ENCODE measurements at regions not wholly inside any gene's neighbourhood (a gene's known extent, or its start where the extent isn't known, plus 50 kb on each side); places are given as distances from the start of the nearest gene placed in this dataset.
"Not testable (repeated sequence)": the region's sequence is repeated elsewhere in the genome, so short reads cannot be mapped to it uniquely, and the experiment has no call there.

- no peak for DNase-seq
Measured at GRCh38 chr10:120205368-120206018, 251.5 kb upstream of the PLPP4 start.

- no peak for DNase-seq
Measured at GRCh38 chr10:120208488-120208887, 248.5 kb upstream of the PLPP4 start.

- DNase-seq: peak; percentile 9 to 49
Measured at GRCh38 chr10:120209124-120209762, 247.8 kb upstream of the PLPP4 start.

GRCh38 chr10:120212275-120212674 is 244.8 kb upstream of the PLPP4 start:
- no peak for DNase-seq

- DNase-seq: not testable (repeated sequence)
Measured at GRCh38 chr10:120213283-120213682, 243.7 kb upstream of the PLPP4 start.

GRCh38 chr10:120217736-120218135 is 239.3 kb upstream of the PLPP4 start:
- peak; percentile 37 to 67 for DNase-seq

DNA sequence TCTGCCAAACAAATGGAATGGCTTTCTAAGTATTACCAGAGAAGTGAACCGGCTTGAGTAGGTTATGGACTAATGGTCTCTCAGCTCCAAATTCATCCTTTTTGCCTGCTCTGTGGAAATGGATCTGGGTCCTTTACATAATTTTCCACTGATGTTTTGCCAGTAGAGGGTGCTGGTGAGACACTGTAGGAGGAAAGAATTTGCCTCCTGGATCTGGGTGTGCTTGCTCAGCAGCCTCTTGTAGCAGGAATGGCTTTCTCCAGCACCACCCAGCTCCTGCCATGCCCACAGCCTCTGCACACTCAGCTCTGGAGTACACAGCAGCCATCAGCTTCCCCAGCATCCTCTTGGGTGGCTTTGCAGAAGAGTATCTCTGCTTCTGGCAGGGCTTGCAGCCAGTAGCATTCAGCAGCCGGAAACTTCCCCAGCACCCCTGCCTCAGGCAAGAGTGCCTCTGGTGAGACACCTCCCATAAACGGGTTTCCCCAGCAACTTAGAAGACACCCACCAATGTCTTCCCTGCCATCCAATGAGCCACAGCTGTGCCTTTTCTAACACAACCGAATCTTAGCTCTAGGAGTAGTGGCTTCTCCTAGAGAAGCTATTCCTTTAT is 235.0 kb upstream of the PLPP4 start:
- DNase-seq: peak; percentile 6 to 52

DNA sequence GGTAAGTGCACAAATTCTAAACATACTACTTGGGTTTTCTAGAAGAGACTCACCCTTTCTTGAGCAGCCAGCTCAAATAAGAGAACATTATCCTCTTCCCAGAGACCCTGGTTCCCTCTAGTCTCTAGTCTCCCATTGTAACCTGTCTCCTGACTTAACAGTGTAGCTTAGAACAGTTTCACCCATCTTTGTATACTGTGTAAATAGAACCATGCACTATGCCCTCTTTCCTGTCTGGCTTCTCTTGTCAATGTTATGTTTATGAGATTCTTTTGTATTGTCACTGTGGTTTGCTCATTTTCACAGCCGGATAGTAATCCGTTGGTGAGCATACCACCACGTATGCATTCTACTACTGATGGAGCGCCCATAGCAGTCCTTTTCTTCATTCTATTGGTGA is 227.4 kb upstream of the PLPP4 start:
- no peak for DNase-seq

GRCh38 chr10:120239695-120240094 is 217.3 kb upstream of the PLPP4 start:
- not testable (repeated sequence) for DNase-seq

- no peak for DNase-seq
Measured at GRCh38 chr10:120251821-120252442, 205.1 kb upstream of the PLPP4 start.

DNA sequence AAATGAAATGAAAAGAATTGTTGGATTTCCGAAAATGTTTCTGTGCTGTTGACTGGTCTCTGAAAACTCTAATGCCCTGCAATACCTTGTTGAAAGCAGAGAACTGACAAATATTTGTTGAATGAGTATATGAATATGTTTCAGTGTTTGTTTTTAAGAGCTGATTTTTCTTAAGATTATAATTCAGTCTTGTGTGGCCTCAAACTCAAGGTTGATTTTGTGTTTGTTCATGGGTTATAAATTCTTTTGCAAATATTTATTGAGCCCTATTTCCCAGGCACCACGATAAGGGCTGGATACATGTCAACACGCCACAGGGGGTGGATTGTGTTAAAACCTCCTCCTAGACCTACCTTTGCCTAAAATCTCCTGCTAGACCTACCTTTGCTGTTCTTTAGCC is 203.9 kb upstream of the PLPP4 start:
- DNase-seq: no peak

- DNase-seq: peak; percentile 18 to 75
Measured at GRCh38 chr10:120260456-120260855, 196.6 kb upstream of the PLPP4 start.

GRCh38 chr10:120262857-120263547 is 194.0 kb upstream of the PLPP4 start:
- no peak for DNase-seq

DNA sequence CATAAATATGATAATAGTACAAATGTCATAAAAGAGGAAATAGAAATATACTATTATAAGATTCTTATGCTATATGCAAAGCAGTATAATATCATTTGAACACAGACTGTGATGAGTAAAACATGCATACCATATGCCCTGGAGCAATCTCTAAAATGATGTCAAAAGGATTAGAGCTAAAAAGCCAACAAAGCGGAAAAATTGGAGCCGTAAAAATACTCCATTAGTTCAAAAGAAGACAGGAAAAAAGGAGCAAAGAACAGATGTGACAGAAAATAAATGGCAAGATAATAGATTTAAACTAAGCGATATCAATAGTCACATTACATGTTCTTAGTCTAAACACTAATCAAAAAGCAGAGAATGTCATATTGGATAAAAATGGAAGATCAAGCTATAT is 191.0 kb upstream of the PLPP4 start:
- DNase-seq: no peak

- no peak for DNase-seq
Measured at GRCh38 chr10:120270906-120271305, 186.1 kb upstream of the PLPP4 start.

- no peak for DNase-seq
Measured at GRCh38 chr10:120271696-120272095, 185.3 kb upstream of the PLPP4 start.

- DNase-seq: no peak
Measured at GRCh38 chr10:120272350-120272749, 184.7 kb upstream of the PLPP4 start.

GRCh38 chr10:120278069-120278468 is 179.0 kb upstream of the PLPP4 start:
- DNase-seq: no peak

DNA sequence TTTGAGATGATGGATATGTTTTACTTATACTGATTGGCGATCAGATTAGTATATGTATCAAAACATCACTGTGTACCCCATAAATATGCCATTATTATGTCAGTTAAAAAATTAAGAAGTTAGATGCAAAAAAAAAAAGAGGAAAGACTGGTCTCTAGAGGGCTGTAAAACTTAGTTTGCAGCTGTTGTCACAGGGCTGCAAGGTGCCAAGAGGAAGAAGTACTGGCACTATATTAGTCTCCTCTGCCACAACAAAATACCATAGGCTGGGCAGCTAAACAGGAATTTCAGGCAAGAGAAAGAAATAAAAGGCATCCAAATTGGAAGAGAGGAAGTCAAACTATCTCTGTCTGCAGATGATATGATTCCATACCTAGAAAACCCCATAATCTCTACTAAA is 177.8 kb upstream of the PLPP4 start:
- no peak for DNase-seq

GRCh38 chr10:120282421-120282820 is 174.6 kb upstream of the PLPP4 start:
- DNase-seq: no peak

DNA sequence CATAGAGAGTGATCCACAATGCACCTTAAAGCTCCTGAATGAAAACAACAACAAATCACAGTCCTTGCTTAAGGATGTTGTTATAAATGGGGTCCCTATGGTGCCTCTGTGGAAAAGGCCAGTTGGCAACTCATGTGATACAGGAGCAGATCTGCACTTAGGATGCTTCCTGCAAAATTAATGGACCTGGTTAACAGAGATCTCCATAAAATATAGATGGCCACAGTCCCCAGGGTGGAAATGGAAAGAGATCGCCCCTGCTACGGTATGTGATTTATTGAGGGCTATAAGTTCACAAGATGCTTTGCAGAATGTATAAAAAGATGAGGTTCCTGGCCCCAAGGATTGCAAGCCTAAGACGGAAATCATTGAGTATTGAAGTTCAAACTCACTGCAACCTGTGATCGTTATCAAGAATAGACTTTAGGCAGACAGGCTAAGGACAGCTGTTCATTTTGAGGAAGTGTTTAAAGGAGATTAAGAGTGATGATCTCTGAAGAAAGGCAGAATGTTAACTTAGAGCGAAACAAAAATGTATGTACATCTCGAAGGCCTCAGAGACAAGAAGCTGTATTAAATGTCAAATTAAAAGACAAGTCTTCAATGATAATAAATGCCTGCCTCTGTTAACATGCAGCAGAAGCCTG is 174.1 kb upstream of the PLPP4 start:
- DNase-seq: peak in 1 of 2 experiments; percentile 14

DNA sequence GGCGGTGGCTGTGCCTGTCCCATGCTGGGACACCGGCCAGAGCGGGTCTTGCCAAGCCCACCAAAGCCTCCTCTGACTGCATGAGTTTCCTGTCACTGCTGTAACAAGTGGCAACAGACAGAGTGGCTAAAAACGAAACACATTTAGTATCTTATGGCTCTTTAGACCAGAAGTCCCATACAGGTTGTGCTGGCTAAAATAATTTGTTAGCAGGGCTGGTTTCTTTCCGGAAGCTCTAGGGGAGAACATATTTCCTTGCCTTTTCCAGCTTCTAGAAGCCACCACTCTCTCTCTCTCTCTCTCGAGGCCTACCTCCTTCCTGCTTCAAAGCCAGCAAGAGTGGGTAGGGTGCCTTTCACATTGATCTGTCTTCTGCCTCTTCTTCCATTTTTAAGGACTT is 171.6 kb upstream of the PLPP4 start:
- DNase-seq: no peak

- no peak for DNase-seq
Measured at GRCh38 chr10:120286280-120286679, 170.7 kb upstream of the PLPP4 start.
